Neural cell (in vitro differentiated cells): ENCODE measurements at regions not wholly inside any gene's neighbourhood (a gene's known extent, or its start where the extent isn't known, plus 50 kb on each side); places are given as distances from the start of the nearest gene placed in this dataset.

Source experiments
- H2AFZ ChIP-seq: fragments of 200-600, 300-800 bp; sonication (generic), shearing (Covaris generic); 2 replicates; pipeline ENCODE4 v1.6.0; 2014; ENCODE audit warnings: low read depth, mild to moderate bottlenecking, antibody characterized with exemption, low read length, moderate library complexity
- H3F3A ChIP-seq: fragments of 200-600 bp; shearing (Covaris generic); 2 replicates; pipeline ENCODE4 v1.6.1; 2016; ENCODE audit warnings: mild to moderate bottlenecking, moderate library complexity, mixed read lengths, antibody characterized with exemption, low read length; ENCODE audit not compliant: insufficient read depth, poor library complexity, severe bottlenecking
- H3K27ac ChIP-seq: fragments of 200-600, 300-800 bp; sonication (generic), shearing (Covaris generic); 2 replicates; pipeline ENCODE4 v1.5.1; 2014; ENCODE audit warnings: mild to moderate bottlenecking, low read length, moderate library complexity
- H3K27me3 ChIP-seq: fragments of 300-800, 200-600 bp; sonication (generic), shearing (Covaris generic); 2 replicates; pipeline ENCODE4 v1.6.0; 2014; ENCODE audit warnings: mild to moderate bottlenecking, low read depth, low read length, moderate library complexity; ENCODE audit not compliant: insufficient read depth
- H3K36me3 ChIP-seq: fragments of 300-800, 200-600 bp; sonication (generic), shearing (Covaris generic); 2 replicates; pipeline ENCODE4 v1.5.1; 2014; ENCODE audit warnings: mild to moderate bottlenecking, antibody characterized with exemption, low read length, moderate library complexity; ENCODE audit not compliant: insufficient read depth
- H3K4me2 ChIP-seq: fragments of 300-800, 200-600 bp; sonication (generic), shearing (Covaris generic); 2 replicates; pipeline ENCODE4 v1.6.0; 2014; ENCODE audit warnings: mild to moderate bottlenecking, low read length
- H3K4me3 ChIP-seq: fragments of 300-800, 200-600 bp; sonication (generic), shearing (Covaris generic); 2 replicates; pipeline ENCODE4 v1.5.1; 2014; ENCODE audit warnings: mild to moderate bottlenecking, low read length, moderate library complexity
- H3K79me2 ChIP-seq: fragments of 200-600 bp; shearing (Covaris generic); replicated peaks from 2 replicates; pipeline ENCODE4 v1.6.0; 2014; ENCODE audit warnings: mild to moderate bottlenecking, low read length, moderate library complexity; ENCODE audit not compliant: insufficient read depth
- H3K9ac ChIP-seq: fragments of 300-800, 200-600 bp; sonication (generic), shearing (Covaris generic); 2 replicates; pipeline ENCODE4 v1.6.1; 2016; ENCODE audit warnings: mild to moderate bottlenecking, low read length, mixed read lengths
- H3K9me2 ChIP-seq: fragments of 200-600 bp; shearing (Covaris generic); 2 replicates; pipeline ENCODE4 v1.6.1; 2016; ENCODE audit warnings: mild to moderate bottlenecking, low read length, mixed read lengths; ENCODE audit not compliant: insufficient read depth
- H3K9me3 ChIP-seq: fragments of 200-600, 300-800 bp; sonication (generic), shearing (Covaris generic); 2 replicates; pipeline ENCODE4 v1.6.1; 2016; ENCODE audit warnings: mild to moderate bottlenecking, mixed run types, low read length, moderate library complexity, mixed read lengths
- H4K20me1 ChIP-seq: fragments of 200-600 bp; shearing (Covaris generic); 2 replicates; pipeline ENCODE4 v1.6.1; 2016; ENCODE audit warnings: mild to moderate bottlenecking, mixed run types; ENCODE audit not compliant: insufficient read depth
- EP300 ChIP-seq: fragments of 450-650 bp; conservative IDR thresholded peaks from 2 replicates; pipeline ENCODE4 v1.6.1; 2014; ENCODE audit warnings: antibody characterized with exemption, mild to moderate bottlenecking, moderate library complexity; ENCODE audit not compliant: poor library complexity, severe bottlenecking
- EZH2 ChIP-seq: fragments of 200-600, 300-800 bp; shearing (Covaris generic), sonication (generic); IDR thresholded peaks from 2 replicates; pipeline ENCODE4 v1.6.1; 2014; ENCODE audit warnings: antibody characterized with exemption, low read length, borderline replicate concordance, mild to moderate bottlenecking; ENCODE audit not compliant: insufficient read depth, poor library complexity, severe bottlenecking
- MXI1 ChIP-seq: fragments of 450-650 bp; conservative IDR thresholded peaks from 2 replicates; pipeline ENCODE4 v1.6.1; 2014; ENCODE audit warnings: antibody characterized with exemption, mild to moderate bottlenecking; ENCODE audit not compliant: poor library complexity, severe bottlenecking
- POLR2AphosphoS5 ChIP-seq: IDR thresholded peaks from 2 replicates; pipeline ENCODE4 v1.6.1; 2012
- RAD21 ChIP-seq: fragments of 450-650 bp; conservative IDR thresholded peaks from 2 replicates; pipeline ENCODE4 v1.6.1; 2014; ENCODE audit warnings: antibody characterized with exemption, mild to moderate bottlenecking, moderate library complexity
- SMC3 ChIP-seq: fragments of 450-650 bp; conservative IDR thresholded peaks from 2 replicates; pipeline ENCODE4 v1.6.1; 2014; ENCODE audit warnings: antibody characterized with exemption, mild to moderate bottlenecking, moderate library complexity; ENCODE audit not compliant: poor library complexity
- TAF1 ChIP-seq: IDR thresholded peaks from 2 replicates; pipeline ENCODE4 v1.6.1; 2012; ENCODE audit warnings: low read depth
- TF ChIP-seq, protein P1 (sequence below): IDR thresholded peaks from 2 replicates; pipeline ENCODE4 v1.6.1; 2012; ENCODE audit warnings: borderline replicate concordance
- TF ChIP-seq, protein P2 (sequence below): fragments of 450-650 bp; IDR thresholded peaks from 2 replicates; pipeline ENCODE4 v1.5.1; 2014; ENCODE audit warnings: antibody characterized with exemption, mild to moderate bottlenecking, moderate library complexity; ENCODE audit not compliant: poor library complexity, severe bottlenecking

DNA sequence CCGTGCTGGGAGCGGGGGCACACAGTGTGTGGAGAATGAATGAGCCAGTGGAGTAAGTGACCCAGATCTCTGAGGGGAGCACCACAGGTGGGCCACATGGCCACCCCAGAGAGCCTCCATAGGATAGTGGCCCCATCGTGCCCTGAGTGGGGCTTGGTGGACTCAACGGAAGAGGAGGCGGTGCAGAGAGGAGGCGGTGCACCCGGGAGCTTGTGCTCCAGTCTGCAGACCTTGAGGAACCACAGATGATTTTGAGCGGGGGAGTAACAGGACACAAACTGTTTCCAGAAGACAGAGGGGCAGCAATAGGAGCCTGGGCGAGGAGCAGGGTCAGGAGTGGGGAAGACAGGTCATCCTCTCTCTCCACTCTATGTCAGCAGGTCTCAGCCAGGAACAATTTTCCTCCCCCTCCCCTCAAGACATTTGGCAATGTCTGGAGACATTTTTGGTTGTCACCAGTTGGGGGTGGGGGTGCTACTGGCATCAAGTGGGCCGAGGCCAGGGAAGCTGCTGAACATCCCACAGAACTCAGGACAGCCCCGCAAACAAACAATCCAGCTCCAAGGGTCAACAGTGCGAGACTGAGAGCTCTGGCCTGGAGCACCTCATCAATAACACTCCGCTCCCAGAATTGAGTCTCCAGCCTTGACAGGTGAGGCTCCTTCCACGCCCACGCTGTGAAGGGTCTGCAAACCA lies 182.2 kb downstream of the USP12 start:
- TF ChIP-seq EP300 (no peak), SMC3 (no peak), POLR2AphosphoS5 (no peak), MXI1 (no peak), TAF1 (no peak), EZH2 (no peak), RAD21 (no peak)
- TF ChIP-seq, protein P1, sequence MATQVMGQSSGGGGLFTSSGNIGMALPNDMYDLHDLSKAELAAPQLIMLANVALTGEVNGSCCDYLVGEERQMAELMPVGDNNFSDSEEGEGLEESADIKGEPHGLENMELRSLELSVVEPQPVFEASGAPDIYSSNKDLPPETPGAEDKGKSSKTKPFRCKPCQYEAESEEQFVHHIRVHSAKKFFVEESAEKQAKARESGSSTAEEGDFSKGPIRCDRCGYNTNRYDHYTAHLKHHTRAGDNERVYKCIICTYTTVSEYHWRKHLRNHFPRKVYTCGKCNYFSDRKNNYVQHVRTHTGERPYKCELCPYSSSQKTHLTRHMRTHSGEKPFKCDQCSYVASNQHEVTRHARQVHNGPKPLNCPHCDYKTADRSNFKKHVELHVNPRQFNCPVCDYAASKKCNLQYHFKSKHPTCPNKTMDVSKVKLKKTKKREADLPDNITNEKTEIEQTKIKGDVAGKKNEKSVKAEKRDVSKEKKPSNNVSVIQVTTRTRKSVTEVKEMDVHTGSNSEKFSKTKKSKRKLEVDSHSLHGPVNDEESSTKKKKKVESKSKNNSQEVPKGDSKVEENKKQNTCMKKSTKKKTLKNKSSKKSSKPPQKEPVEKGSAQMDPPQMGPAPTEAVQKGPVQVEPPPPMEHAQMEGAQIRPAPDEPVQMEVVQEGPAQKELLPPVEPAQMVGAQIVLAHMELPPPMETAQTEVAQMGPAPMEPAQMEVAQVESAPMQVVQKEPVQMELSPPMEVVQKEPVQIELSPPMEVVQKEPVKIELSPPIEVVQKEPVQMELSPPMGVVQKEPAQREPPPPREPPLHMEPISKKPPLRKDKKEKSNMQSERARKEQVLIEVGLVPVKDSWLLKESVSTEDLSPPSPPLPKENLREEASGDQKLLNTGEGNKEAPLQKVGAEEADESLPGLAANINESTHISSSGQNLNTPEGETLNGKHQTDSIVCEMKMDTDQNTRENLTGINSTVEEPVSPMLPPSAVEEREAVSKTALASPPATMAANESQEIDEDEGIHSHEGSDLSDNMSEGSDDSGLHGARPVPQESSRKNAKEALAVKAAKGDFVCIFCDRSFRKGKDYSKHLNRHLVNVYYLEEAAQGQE = no peak
- TF ChIP-seq, protein P2, sequence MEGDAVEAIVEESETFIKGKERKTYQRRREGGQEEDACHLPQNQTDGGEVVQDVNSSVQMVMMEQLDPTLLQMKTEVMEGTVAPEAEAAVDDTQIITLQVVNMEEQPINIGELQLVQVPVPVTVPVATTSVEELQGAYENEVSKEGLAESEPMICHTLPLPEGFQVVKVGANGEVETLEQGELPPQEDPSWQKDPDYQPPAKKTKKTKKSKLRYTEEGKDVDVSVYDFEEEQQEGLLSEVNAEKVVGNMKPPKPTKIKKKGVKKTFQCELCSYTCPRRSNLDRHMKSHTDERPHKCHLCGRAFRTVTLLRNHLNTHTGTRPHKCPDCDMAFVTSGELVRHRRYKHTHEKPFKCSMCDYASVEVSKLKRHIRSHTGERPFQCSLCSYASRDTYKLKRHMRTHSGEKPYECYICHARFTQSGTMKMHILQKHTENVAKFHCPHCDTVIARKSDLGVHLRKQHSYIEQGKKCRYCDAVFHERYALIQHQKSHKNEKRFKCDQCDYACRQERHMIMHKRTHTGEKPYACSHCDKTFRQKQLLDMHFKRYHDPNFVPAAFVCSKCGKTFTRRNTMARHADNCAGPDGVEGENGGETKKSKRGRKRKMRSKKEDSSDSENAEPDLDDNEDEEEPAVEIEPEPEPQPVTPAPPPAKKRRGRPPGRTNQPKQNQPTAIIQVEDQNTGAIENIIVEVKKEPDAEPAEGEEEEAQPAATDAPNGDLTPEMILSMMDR = no peak
- H3K27ac ChIP-seq = no peak overlapping the region
- H3K79me2 ChIP-seq = no peaks in the 10 kb centered on the region
- H3F3A ChIP-seq = no peaks in the 10 kb centered on the region
- no peak overlapping the region for H3K4me3 ChIP-seq
- no peaks in the 10 kb centered on the region for H4K20me1 ChIP-seq
- H3K9ac ChIP-seq = no peak overlapping the region
- H3K27me3 ChIP-seq = no peaks in the 10 kb centered on the region
- H3K36me3 ChIP-seq = no peaks in the 10 kb centered on the region
- H3K9me2 ChIP-seq = no peaks in the 10 kb centered on the region
- no peaks in the 10 kb centered on the region for H3K9me3 ChIP-seq
- H2AFZ ChIP-seq = no peak overlapping the region
- H3K4me2 ChIP-seq = no peak overlapping the region

DNA sequence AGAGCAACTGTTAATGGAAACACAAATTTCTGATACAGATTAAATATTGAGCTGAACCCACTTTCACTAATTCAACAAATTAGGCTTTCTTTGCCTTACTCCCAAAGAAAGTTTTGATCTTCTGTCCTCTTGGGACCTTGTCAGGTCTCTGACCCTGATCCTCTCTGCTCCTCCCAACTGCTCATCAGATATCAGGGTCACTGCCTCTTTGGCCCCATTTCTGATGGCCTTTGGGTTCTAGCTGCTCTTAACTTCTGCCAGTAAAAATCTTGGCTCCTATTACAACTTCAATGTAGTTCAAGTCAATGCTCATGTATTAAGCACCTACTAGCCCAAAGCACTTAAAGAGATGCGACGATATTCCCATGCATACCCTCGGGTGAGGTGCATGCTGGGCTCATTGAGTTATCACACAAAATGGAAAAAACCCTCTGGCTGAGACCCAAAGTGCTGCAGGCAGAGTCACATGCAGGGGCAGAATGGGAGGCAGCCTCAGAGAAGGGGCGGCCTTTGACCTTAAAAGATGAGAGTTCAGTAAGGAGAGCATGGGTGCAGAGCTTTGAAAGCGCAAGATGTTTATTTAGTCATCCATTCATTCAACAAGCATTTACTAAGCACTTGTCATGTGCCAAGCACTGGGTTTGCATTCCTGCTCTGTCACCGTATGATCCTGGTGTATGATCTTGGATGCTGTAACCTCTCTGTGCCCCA lies 183.4 kb downstream of the USP12 start:
- Histone ChIP-seq H3K27ac (no peak overlapping the region), H4K20me1 (no peaks in the 10 kb centered on the region), H2AFZ (no peak overlapping the region), H3K27me3 (no peaks in the 10 kb centered on the region), H3K9me2 (no peaks in the 10 kb centered on the region), H3K9ac (no peak overlapping the region), H3K9me3 (no peaks in the 10 kb centered on the region), H3K36me3 (no peaks in the 10 kb centered on the region), H3K4me2 (no peak overlapping the region), H3K79me2 (no peaks in the 10 kb centered on the region), H3K4me3 (no peak overlapping the region), H3F3A (no peaks in the 10 kb centered on the region)
- TF ChIP-seq, protein P1 = no peak
- TF ChIP-seq MXI1 (no peak), POLR2AphosphoS5 (no peak), EP300 (no peak), RAD21 (no peak), EZH2 (no peak), SMC3 (no peak), TAF1 (no peak)
- TF ChIP-seq, protein P2 = no peak
